Activated naive CD8-positive, alpha-beta T cell (primary cell): ENCODE measurements at regions not wholly inside any gene's neighbourhood (a gene's known extent, or its start where the extent isn't known, plus 50 kb on each side); places are given as distances from the start of the nearest gene placed in this dataset.

Experiments
- H3K27ac Mint-ChIP-seq: one replicate; pipeline ENCODE4 v1.8.0; 2021; ENCODE audit warnings: mixed read lengths
- H3K27me3 Mint-ChIP-seq: one replicate; pipeline ENCODE4 v1.8.0; 2021; ENCODE audit warnings: mixed read lengths
- H3K36me3 Mint-ChIP-seq: one replicate; pipeline ENCODE4 v1.8.0; 2021; ENCODE audit warnings: mixed read lengths
- H3K4me1 Mint-ChIP-seq: one replicate; pipeline ENCODE4 v1.8.0; 2021; ENCODE audit warnings: low read depth, mixed read lengths
- H3K4me3 Mint-ChIP-seq: one replicate; pipeline ENCODE4 v1.8.0; 2021; ENCODE audit warnings: mild to moderate bottlenecking, mixed read lengths
- H3K9me3 Mint-ChIP-seq: one replicate; pipeline ENCODE4 v1.8.0; 2021; ENCODE audit warnings: low read depth, mixed read lengths

DNA sequence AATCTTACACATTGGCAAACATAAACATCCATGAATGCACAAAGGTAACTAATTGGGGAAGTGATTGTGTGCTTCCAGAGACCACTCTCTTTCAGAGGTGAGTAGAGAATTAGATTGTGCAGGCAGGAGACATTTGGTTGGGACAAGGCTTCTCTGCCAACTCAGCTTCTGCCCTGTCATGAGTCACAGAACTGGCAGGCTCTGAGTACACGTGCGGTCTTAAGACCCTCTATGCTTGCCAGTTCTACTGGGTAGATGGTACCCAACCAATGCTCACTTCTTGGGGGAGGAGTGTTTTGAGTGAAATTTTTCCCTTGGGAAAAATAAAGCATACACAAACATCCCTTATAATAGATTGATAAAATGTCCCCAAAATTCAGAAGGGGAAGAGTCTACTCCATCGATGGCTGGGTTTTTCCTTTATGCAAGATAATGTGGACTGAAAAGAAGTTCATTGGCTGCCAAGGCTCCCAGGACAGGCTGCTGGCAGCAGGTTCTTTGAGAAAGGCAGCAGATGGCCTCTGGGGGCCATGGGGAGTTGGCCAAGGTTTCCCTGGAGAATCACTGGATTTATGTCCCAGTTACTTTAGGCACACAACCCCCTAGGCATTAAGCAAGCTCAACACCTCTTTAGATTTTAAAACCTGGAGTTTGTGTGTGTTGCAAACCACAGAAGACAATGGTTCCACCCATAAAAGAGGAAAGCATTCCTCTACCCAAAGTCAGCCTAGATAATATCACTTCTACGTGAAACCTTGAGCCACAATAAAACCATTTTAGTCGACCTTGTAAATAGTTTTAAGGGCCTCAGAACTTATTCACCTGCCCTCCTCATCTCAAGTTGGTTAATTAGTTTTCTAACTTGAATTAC, 417.0 kb downstream of the TXNL1 start:
- H3K4me1 Mint-ChIP-seq, result no peaks in the 10 kb centered on the region
- H3K36me3 Mint-ChIP-seq, result no peaks in the 10 kb centered on the region
- H3K27ac Mint-ChIP-seq, result no peak overlapping the region
- H3K27me3 Mint-ChIP-seq, result no peaks in the 10 kb centered on the region
- H3K9me3 Mint-ChIP-seq, result peaks cover 3% of the 10 kb centered on the region
- no peak overlapping the region for H3K4me3 Mint-ChIP-seq

- Mint-ChIP-seq H3K27ac (no peak overlapping the region), H3K36me3 (no peaks in the 10 kb centered on the region), H3K4me1 (no peaks in the 10 kb centered on the region), H3K4me3 (no peak overlapping the region), H3K9me3 (peaks cover 3% of the 10 kb centered on the region), H3K27me3 (peaks cover 1% of the 10 kb centered on the region)
Measured at GRCh38 chr18:56217406-56217805, 421.0 kb downstream of the TXNL1 start.

DNA sequence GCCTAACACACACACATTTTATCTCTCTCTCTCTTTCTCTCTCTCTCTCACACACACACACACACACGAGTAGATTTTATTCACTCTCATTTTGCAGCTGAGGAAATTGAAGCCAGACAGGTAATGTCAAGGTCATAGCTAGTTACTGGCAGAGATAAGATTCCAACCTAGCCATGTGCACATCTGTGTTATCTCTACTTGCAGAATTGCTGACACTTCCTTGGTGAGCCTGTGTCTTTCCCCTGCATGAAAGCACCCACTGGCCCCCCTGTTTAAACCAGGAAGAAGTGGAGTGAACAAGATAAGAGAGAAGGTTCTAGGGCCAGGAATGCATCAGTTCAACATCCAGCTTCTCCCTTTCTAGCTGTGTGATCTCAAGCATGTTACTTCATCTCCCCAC, 423.7 kb downstream of the TXNL1 start:
- Mint-ChIP-seq H3K4me1 (no peaks in the 10 kb centered on the region), H3K36me3 (no peaks in the 10 kb centered on the region), H3K9me3 (peaks cover 3% of the 10 kb centered on the region), H3K4me3 (no peak overlapping the region), H3K27ac (no peak overlapping the region), H3K27me3 (peaks cover 1% of the 10 kb centered on the region)

DNA sequence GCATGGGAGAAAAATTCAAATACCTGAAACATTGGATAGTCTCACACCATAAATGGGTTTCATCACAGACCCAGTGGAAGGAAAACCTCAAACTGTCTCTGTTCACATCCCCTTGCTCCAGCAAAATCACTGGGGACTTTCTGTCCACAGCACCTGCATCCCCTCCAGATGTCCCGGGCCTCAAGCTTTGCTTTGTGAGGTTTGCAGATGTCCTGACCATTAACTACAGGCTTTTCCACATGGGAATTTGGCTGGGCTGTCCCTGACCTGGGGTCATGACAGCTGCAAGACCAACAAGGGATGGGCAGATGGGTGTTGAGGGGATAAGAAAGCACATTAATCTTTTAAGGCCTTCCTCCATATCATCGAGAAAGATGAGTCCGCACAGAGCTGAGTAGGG, 427.9 kb downstream of the TXNL1 start:
- Mint-ChIP-seq H3K9me3 (no peaks in the 10 kb centered on the region), H3K36me3 (no peaks in the 10 kb centered on the region), H3K27me3 (peaks cover 1% of the 10 kb centered on the region), H3K27ac (no peak overlapping the region), H3K4me3 (no peak overlapping the region), H3K4me1 (no peaks in the 10 kb centered on the region)

DNA sequence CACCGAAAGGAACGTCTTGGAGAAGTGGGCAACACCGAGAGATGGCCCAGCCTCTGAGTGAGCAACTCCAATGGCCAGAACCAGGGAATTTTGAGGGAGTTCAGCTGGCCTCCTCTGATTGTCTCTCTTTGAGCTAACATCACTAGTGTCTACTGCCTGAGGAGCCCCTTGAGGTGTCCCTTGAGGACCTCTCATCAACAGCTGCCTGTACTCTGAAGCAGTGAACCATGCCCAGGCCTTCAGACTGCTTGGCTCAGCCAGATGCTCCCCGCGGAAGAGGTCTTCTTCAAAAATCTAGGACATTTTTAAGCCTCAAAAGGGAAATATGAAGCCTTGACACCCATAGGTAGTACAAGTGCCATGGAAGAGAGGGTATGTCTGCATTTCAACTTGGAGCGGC, 430.4 kb downstream of the TXNL1 start:
- H3K4me3 Mint-ChIP-seq, result no peak overlapping the region
- peaks cover 5% of the 10 kb centered on the region for H3K9me3 Mint-ChIP-seq
- H3K36me3 Mint-ChIP-seq, result no peaks in the 10 kb centered on the region
- H3K27me3 Mint-ChIP-seq, result no peaks in the 10 kb centered on the region
- no peak overlapping the region for H3K27ac Mint-ChIP-seq
- no peaks in the 10 kb centered on the region for H3K4me1 Mint-ChIP-seq

DNA sequence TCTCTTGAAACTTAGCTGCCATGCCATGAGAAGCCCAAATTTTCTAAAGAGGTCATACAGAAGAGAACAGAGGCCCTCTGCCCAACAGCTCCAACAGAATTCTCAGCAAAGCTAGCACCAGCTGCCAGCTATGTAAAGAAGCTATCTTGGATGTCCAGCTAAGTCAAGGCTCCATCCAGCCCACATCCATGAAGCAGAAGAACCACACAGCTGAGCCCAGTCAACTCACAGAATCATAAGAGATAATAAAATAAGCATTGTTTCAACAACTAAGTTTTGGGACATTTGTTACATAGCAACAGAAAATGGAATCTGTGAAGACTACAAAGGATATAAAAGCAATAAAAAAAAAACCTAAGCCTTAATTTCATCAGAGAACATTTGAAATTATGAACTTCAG, 434.3 kb downstream of the TXNL1 start:
- H3K9me3 Mint-ChIP-seq, result peaks cover 5% of the 10 kb centered on the region
- H3K4me1 Mint-ChIP-seq, result no peaks in the 10 kb centered on the region
- H3K36me3 Mint-ChIP-seq, result no peaks in the 10 kb centered on the region
- no peak overlapping the region for H3K4me3 Mint-ChIP-seq
- H3K27ac Mint-ChIP-seq, result no peak overlapping the region
- H3K27me3 Mint-ChIP-seq, result no peaks in the 10 kb centered on the region

GRCh38 chr18:56202678-56203077, 435.7 kb downstream of the TXNL1 start:
- Mint-ChIP-seq H3K4me1 (no peaks in the 10 kb centered on the region), H3K4me3 (no peak overlapping the region), H3K36me3 (no peaks in the 10 kb centered on the region), H3K27ac (no peak overlapping the region), H3K9me3 (peaks cover 5% of the 10 kb centered on the region), H3K27me3 (no peaks in the 10 kb centered on the region)

DNA sequence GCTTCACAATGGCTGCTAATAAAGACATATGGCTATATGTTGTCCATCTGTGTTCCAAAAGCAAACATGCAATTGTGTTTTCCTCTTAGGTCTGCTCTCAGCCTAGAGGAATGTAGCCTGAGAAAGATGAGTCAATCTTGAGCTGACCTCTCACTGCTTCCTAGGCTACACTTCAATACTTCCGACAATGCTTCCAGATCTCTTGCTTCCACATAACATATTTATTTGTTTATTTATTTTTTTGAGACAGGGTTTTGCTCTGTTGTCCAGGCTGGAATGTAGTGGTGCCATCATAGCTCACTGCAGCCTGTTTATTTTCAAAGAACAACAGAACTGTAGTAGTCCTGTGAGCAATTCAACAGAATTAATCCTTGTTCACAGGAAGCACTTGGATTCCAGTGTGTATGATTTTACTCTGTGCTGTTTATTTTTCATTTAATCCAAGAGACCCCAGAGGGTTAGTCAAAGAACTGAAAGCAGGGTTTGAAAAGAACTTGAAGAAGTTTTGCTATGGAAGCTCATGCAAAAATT, 437.9 kb downstream of the TXNL1 start:
- Mint-ChIP-seq H3K27ac (no peak overlapping the region), H3K4me3 (no peak overlapping the region), H3K36me3 (no peaks in the 10 kb centered on the region), H3K27me3 (no peaks in the 10 kb centered on the region), H3K9me3 (peaks cover 4% of the 10 kb centered on the region), H3K4me1 (no peaks in the 10 kb centered on the region)

- Mint-ChIP-seq H3K9me3 (no peaks in the 10 kb centered on the region), H3K36me3 (no peaks in the 10 kb centered on the region), H3K4me3 (no peak overlapping the region), H3K27me3 (no peaks in the 10 kb centered on the region), H3K4me1 (no peaks in the 10 kb centered on the region), H3K27ac (no peak overlapping the region)
Measured at GRCh38 chr18:56199580-56200330, 438.6 kb downstream of the TXNL1 start.

- Mint-ChIP-seq H3K4me1 (no peaks in the 10 kb centered on the region), H3K36me3 (no peaks in the 10 kb centered on the region), H3K27ac (no peak overlapping the region), H3K27me3 (no peaks in the 10 kb centered on the region), H3K9me3 (no peaks in the 10 kb centered on the region), H3K4me3 (no peak overlapping the region)
Measured at GRCh38 chr18:56197241-56197859, 441.0 kb downstream of the TXNL1 start.

GRCh38 chr18:56196495-56197225, 441.7 kb downstream of the TXNL1 start:
- Mint-ChIP-seq H3K4me1 (no peaks in the 10 kb centered on the region), H3K36me3 (no peaks in the 10 kb centered on the region), H3K4me3 (no peak overlapping the region), H3K27me3 (no peaks in the 10 kb centered on the region), H3K9me3 (no peaks in the 10 kb centered on the region), H3K27ac (no peak overlapping the region)

- no peaks in the 10 kb centered on the region for H3K36me3 Mint-ChIP-seq
- H3K4me1 Mint-ChIP-seq, result no peaks in the 10 kb centered on the region
- H3K9me3 Mint-ChIP-seq, result no peaks in the 10 kb centered on the region
- no peaks in the 10 kb centered on the region for H3K27me3 Mint-ChIP-seq
- no peak overlapping the region for H3K27ac Mint-ChIP-seq
- H3K4me3 Mint-ChIP-seq, result no peak overlapping the region
Measured at GRCh38 chr18:56191334-56191733, 447.1 kb downstream of the TXNL1 start.

- no peaks in the 10 kb centered on the region for H3K4me1 Mint-ChIP-seq
- no peaks in the 10 kb centered on the region for H3K9me3 Mint-ChIP-seq
- no peaks in the 10 kb centered on the region for H3K27me3 Mint-ChIP-seq
- no peak overlapping the region for H3K27ac Mint-ChIP-seq
- no peaks in the 10 kb centered on the region for H3K36me3 Mint-ChIP-seq
- no peak overlapping the region for H3K4me3 Mint-ChIP-seq
Measured at GRCh38 chr18:56189615-56190014, 448.8 kb downstream of the TXNL1 start.

GRCh38 chr18:56188529-56189275, 449.7 kb downstream of the TXNL1 start:
- Mint-ChIP-seq H3K36me3 (no peaks in the 10 kb centered on the region), H3K27me3 (no peaks in the 10 kb centered on the region), H3K27ac (no peak overlapping the region), H3K4me1 (no peaks in the 10 kb centered on the region), H3K9me3 (peaks cover 7% of the 10 kb centered on the region), H3K4me3 (no peak overlapping the region)
